IPS-NIHi7 (cell line): ENCODE measurements at regions not wholly inside any gene's neighbourhood (a gene's known extent, or its start where the extent isn't known, plus 50 kb on each side); places are given as distances from the start of the nearest gene placed in this dataset.
"Not testable (repeated sequence)": the region's sequence is repeated elsewhere in the genome, so short reads cannot be mapped to it uniquely, and the experiment has no call there.

Source experiments
- DNase-seq: peaks from one replicate; pipeline ENCODE4 v3.0.0; 2012; ENCODE audit warnings: mixed read lengths; ENCODE audit errors: extremely low spot score

- DNase-seq = no peak
These were observed 281.1 kb upstream of the KLF14 start for GRCh38 chr7:131014906-131015656.

GRCh38 chr7:131015657-131015958 is 281.6 kb upstream of the KLF14 start:
- no peak for DNase-seq

GRCh38 chr7:131016230-131016629 is 282.2 kb upstream of the KLF14 start:
- DNase-seq = no peak

- no peak for DNase-seq
These were observed 285.3 kb upstream of the KLF14 start for GRCh38 chr7:131019351-131019750.

GRCh38 chr7:131020759-131021261 is 286.8 kb upstream of the KLF14 start:
- no peak for DNase-seq

GRCh38 chr7:131021460-131021859 is 287.5 kb upstream of the KLF14 start:
- no peak for DNase-seq

- DNase-seq = no peak
These were observed 287.9 kb upstream of the KLF14 start for GRCh38 chr7:131021902-131022301.

- no peak for DNase-seq
These were observed 292.4 kb upstream of the KLF14 start for GRCh38 chr7:131026297-131027000.

- no peak for DNase-seq
These were observed 293.3 kb upstream of the KLF14 start for GRCh38 chr7:131027287-131027773.

- no peak for DNase-seq
These were observed 294.3 kb upstream of the KLF14 start for GRCh38 chr7:131028295-131028694.

GRCh38 chr7:131029002-131029401 is 295.0 kb upstream of the KLF14 start:
- DNase-seq = no peak

- DNase-seq = no peak
These were observed 296.4 kb upstream of the MKLN1 start for GRCh38 chr7:131031099-131031868.

GRCh38 chr7:131032786-131033185 is 294.9 kb upstream of the MKLN1 start:
- DNase-seq = no peak

GRCh38 chr7:131034166-131034881 is 293.4 kb upstream of the MKLN1 start:
- DNase-seq = no peak

- DNase-seq = no peak
These were observed 292.4 kb upstream of the MKLN1 start for GRCh38 chr7:131035088-131035770.

- no peak for DNase-seq
These were observed 289.5 kb upstream of the MKLN1 start for GRCh38 chr7:131038153-131038552.

GRCh38 chr7:131039355-131039762 is 288.3 kb upstream of the MKLN1 start:
- DNase-seq = no peak

GRCh38 chr7:131039836-131040235 is 287.8 kb upstream of the MKLN1 start:
- no peak for DNase-seq

GRCh38 chr7:131040467-131040932 is 287.2 kb upstream of the MKLN1 start:
- DNase-seq = peak; percentile 71

GRCh38 chr7:131041012-131041695 is 286.5 kb upstream of the MKLN1 start:
- DNase-seq = not testable (repeated sequence)
